ENCODE measurements at regions not wholly inside any gene's neighbourhood (a gene's known extent, or its start where the extent isn't known, plus 50 kb on each side); places are given as distances from the start of the nearest gene placed in this dataset.

- TF ChIP-seq POLR2A (IDR thresholded peaks at IDR 0.05; ENCODE audit: low read length) (no peak), GATA1 (IDR thresholded peaks at IDR 0.05; ENCODE audit: low read depth, low read length) (no peak)
Observed at GRCh38 chr4:19005211-19005610, 983.7 kb upstream of the LCORL start.

Data from erythroblast (primary cell).